GM13977 (cell line): ENCODE measurements at regions not wholly inside any gene's neighbourhood (a gene's known extent, or its start where the extent isn't known, plus 50 kb on each side); places are given as distances from the start of the nearest gene placed in this dataset.

Experiments
- DNase-seq: peaks from one replicate; pipeline ENCODE4 v3.0.0; 2012; ENCODE audit warnings: low spot score
- in situ Hi-C: fragments of 300-500 bp; cut with MboI; formaldehyde crosslinking; loops from one replicate; pipeline ENCODE4 v1.12.0; 2022; ENCODE audit warnings: low sequenced_read_pairs, low pct_unique_long_range_greater_than_20kb, mixed read lengths, inconsistent platforms; ENCODE audit not compliant: unreplicated experiment
- TF ChIP-seq, protein P1 (sequence below): IDR thresholded peaks from 2 replicates; pipeline ENCODE4 v1.5.1; 2012; ENCODE audit warnings: mild to moderate bottlenecking, control low read depth; ENCODE audit not compliant: insufficient read depth; ENCODE audit errors: extremely low read depth, missing control alignments

DNA sequence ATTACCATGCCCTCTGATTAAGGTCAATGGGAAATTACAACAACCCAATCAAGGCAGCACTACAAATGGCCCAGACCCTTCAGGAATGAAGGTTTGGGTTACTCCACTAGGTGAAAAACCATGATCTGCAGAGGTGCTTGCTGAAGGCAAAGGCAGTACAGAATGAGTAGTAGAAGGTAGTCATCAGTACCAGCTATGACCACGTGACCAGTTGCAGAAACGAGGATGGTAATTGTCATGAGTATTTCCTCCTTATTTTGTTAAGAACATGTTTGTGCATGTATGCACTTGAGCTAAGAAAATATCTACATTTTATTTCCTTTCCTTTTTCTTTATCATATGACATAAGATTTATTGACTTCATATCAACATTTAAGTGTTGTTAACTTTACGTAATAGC lies 607.1 kb downstream of the KCNT2 start:
- no peak for DNase-seq
- TF ChIP-seq, protein P1, sequence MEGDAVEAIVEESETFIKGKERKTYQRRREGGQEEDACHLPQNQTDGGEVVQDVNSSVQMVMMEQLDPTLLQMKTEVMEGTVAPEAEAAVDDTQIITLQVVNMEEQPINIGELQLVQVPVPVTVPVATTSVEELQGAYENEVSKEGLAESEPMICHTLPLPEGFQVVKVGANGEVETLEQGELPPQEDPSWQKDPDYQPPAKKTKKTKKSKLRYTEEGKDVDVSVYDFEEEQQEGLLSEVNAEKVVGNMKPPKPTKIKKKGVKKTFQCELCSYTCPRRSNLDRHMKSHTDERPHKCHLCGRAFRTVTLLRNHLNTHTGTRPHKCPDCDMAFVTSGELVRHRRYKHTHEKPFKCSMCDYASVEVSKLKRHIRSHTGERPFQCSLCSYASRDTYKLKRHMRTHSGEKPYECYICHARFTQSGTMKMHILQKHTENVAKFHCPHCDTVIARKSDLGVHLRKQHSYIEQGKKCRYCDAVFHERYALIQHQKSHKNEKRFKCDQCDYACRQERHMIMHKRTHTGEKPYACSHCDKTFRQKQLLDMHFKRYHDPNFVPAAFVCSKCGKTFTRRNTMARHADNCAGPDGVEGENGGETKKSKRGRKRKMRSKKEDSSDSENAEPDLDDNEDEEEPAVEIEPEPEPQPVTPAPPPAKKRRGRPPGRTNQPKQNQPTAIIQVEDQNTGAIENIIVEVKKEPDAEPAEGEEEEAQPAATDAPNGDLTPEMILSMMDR = no peak
- in situ Hi-C loops = no loop called here

DNA sequence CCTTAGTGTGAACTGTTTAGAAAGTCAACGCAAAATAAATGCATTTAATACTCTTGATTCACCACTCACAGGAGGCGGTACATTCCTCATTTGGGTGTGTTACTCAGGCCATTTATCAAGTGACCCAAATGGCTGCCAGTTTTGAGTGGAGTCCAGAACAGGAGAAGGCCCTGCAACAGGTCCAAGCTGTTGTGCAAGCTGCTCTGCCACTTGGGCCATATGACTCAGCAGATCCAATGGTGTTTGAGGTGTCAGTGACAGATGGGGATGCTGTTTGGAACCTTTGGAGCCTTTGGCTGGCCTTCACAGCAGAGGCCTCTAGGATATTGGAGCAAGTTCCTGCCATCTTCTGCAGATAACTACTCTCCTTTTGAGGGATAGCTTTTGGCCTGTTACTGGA lies 609.2 kb downstream of the KCNT2 start:
- in situ Hi-C loops = no loop called here
- DNase-seq = no peak
- TF ChIP-seq, protein P1 = no peak

DNA sequence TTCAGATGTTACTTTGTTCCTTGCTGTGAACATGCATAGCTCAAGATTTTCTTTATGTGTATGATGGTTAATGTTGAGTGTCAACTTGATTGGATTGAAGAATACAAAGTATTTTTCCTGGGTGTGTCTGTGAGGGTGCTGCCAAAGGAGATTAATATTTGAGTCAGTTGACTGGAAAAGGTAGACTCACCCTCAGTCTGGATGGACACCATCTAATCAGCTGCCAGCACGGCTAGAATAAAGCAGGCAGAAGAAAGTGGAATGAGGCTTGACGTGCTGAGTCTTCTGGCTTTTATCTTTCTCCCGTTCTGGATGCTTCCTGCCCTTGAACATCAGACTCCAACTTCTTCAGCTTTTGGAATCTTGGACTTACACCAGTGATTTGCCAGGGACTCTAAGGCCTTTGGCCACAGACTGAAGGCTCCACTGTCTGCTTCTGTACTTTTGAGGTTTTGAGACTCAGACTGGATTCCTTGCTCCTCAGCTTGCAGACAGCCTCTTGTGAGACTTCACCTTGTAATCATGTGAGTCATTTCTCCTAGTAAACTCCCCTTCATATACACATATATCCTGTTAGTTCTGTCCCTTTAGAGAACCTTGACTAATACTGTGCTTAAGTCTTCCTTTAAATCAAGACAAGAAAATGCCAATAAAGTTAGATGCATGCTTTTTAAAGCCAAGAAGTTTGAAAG lies 626.6 kb downstream of the KCNT2 start:
- in situ Hi-C loops = no loop called here
- no peak for DNase-seq
- TF ChIP-seq, protein P1 = no peak

DNA sequence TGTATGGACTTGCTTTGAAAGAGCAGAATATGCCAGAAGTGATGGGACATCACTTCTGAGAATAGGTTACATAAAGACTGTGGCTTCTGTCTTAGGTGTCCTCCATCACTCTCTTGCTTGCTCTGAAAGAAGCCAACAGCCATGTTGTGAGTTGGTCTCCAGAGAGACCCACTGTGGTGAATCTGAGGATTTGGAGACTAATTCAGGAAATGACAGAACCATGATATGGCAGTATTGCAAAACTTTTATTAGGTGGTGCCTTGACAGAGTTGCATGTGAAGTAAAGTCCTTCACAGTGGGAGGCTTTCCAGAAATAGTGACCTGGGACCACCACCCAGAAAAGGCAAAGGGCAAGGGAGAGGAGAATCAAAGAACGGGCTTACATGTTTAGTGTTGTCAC lies 628.6 kb downstream of the KCNT2 start:
- TF ChIP-seq, protein P1 = no peak
- DNase-seq = no peak
- in situ Hi-C loops = no loop called here

DNA sequence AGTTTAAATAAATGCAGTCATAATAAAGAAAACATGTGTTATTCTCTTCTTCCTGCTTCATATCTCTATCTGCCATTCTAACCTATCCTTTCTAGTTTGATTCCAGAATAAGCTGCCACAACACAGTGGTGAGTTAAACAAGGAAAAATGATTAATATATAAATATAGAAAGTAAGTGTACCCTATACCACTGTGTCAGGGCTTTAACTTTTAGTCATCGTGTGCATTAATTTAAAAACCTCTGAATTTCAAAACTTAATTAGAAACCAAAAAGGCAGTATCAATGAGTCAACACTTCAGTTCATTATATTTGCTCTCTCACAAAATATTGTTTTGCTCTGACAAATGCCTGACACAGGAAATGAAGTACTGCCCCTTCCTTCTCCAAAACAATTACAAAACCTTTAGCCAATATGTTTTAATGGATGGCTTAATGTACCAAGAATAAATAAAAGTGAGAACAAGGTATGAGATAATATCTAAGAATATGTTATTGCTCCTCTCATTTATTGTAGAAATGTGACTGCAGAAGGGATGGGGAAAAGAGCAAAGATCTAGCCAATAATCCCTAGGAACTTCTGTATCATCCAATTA lies 634.8 kb downstream of the KCNT2 start:
- in situ Hi-C loops = no loop called here
- TF ChIP-seq, protein P1 = no peak
- no peak for DNase-seq

DNA sequence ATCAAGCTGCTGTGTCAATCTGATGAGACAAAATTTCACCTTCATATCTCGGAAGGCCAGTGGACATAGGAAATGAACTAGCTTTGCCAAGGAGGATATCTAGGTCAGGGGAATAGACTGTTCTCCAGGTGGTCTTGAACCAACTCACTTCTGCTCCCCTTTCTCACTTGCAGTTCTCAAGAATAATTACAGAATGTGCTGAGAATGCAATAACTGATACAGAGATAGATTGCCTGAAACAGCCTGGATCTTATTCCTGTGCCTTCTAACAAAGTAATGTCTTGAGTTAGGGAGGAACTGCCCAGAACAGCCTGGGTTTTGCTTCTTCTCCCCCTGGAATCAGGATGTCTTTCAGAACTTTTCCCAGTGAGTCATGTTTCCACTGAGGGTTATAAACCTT lies 636.7 kb downstream of the KCNT2 start:
- DNase-seq = no peak
- in situ Hi-C loops = no loop called here
- TF ChIP-seq, protein P1 = no peak

DNA sequence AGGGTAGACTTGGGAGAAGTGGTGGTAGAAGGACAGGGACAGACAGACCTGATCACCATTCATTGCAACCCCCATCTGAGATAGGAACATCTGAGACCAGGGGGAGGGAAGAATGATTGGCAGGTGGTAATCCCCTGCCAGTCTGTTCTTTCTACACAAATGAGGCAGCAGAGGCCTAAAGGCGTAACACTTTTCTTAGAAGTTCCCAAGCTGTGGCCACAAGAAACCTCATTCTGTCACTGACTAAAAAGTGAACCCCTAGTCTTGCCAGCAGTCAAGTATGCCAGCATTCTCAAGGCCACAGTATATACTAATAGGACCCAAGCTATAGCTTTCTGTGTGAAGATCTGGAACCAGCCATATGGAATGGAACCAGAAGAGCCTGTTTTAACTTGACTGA lies 638.0 kb downstream of the KCNT2 start:
- no peak for DNase-seq
- in situ Hi-C loops = no loop called here
- TF ChIP-seq, protein P1 = no peak
